ENCODE measurements at regions not wholly inside any gene's neighbourhood (a gene's known extent, or its start where the extent isn't known, plus 50 kb on each side); places are given as distances from the start of the nearest gene placed in this dataset.

GRCh38 chr2:226040344-226040900 lies 640.9 kb downstream of the NYAP2 start:
- WGBS: 87% methylated on average over 2 of the region's 2 CpGs
- H3K9ac ChIP-seq (ENCODE audit: low read depth in 1 of 2, low read length in 2 of 2): no peak overlapping the region
- H3K27ac ChIP-seq (ENCODE audit: low read depth in 1 of 2, low read length in 2 of 2): no peak overlapping the region
- no peaks in the 10 kb centered on the region for H3K27me3 ChIP-seq (ENCODE audit: control insufficient read depth in 4 of 4, insufficient read depth in 4 of 4, low read length in 3 of 4)
- no peaks in the 10 kb centered on the region for H3K4me1 ChIP-seq (ENCODE audit: control insufficient read depth in 4 of 4, insufficient read depth in 4 of 4, low read length in 3 of 4)
- H3K9me3 ChIP-seq (ENCODE audit: control insufficient read depth in 4 of 4, low read length in 3 of 4): no peaks in the 10 kb centered on the region
- H3K4me3 ChIP-seq (ENCODE audit: low read depth in 1 of 3, low read length in 3 of 3): no peak overlapping the region
- no peak for TF ChIP-seq RXRA (IDR thresholded peaks at IDR 0.05)
- TF ChIP-seq TAF1 (conservative IDR thresholded peaks at IDR 0.05): no peak
- no peak for TF ChIP-seq HNF4G (IDR thresholded peaks at IDR 0.05)
- no peak for TF ChIP-seq FOXA2 (IDR thresholded peaks at IDR 0.05)
- TF ChIP-seq NR2F2 (IDR thresholded peaks at IDR 0.05): no peak
- no peak for TF ChIP-seq RAD21 (IDR thresholded peaks at IDR 0.05)
- TF ChIP-seq, protein P1, sequence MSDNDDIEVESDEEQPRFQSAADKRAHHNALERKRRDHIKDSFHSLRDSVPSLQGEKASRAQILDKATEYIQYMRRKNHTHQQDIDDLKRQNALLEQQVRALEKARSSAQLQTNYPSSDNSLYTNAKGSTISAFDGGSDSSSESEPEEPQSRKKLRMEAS (IDR thresholded peaks at IDR 0.05): no peak
- no peak for TF ChIP-seq HNF4A (conservative IDR thresholded peaks at IDR 0.05)
- no peaks in the 10 kb centered on the region for H3K36me3 ChIP-seq (ENCODE audit: control insufficient read depth in 4 of 4, insufficient read depth in 3 of 4, low read depth in 1 of 4, low read length in 3 of 4)
- DNase-seq (ENCODE audit: low spot score): no peak

DNA sequence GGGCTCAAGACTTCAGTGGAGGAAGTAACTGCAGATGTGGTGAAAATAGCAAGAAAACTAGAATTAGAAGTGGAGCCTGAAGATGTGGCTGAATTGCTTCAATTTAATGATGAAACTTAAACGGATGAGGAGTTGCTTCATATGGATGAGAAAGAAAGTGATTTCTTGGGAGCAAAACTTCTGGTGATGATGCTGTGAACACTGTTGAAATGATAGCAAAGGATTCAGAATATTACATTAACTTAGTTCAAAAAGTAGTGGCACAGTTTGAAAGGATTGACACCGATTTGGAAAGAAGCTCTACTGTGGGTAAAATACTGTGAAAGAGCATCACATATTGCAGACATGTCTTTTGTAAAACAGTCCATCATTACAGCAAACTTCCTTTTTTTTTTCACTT lies 638.0 kb downstream of the NYAP2 start:
- Histone ChIP-seq H3K9me3 (ENCODE audit: control insufficient read depth in 4 of 4, low read length in 3 of 4) (no peaks in the 10 kb centered on the region), H3K27me3 (ENCODE audit: control insufficient read depth in 4 of 4, insufficient read depth in 4 of 4, low read length in 3 of 4) (no peaks in the 10 kb centered on the region), H3K4me1 (ENCODE audit: control insufficient read depth in 4 of 4, insufficient read depth in 4 of 4, low read length in 3 of 4) (no peaks in the 10 kb centered on the region), H3K4me3 (ENCODE audit: low read depth in 1 of 3, low read length in 3 of 3) (no peak overlapping the region), H3K36me3 (ENCODE audit: control insufficient read depth in 4 of 4, insufficient read depth in 3 of 4, low read depth in 1 of 4, low read length in 3 of 4) (no peaks in the 10 kb centered on the region), H3K9ac (ENCODE audit: low read depth in 1 of 2, low read length in 2 of 2) (no peak overlapping the region), H3K27ac (ENCODE audit: low read depth in 1 of 2, low read length in 2 of 2) (no peak overlapping the region)
- WGBS: 84% methylated on average over 2 of the region's 2 CpGs
- TF ChIP-seq EGR1 (IDR thresholded peaks at IDR 0.05; ENCODE audit: low read depth in 2 of 2): no peak
- TF ChIP-seq FOXA2 (IDR thresholded peaks at IDR 0.05): no peak
- TF ChIP-seq SP1 (IDR thresholded peaks at IDR 0.05): no peak
- TF ChIP-seq FOXA1 (IDR thresholded peaks at IDR 0.05): no peak
- TF ChIP-seq NR2F2 (IDR thresholded peaks at IDR 0.05): no peak
- TF ChIP-seq HNF4G (IDR thresholded peaks at IDR 0.05): no peak
- TF ChIP-seq HNF4A (conservative IDR thresholded peaks at IDR 0.05): no peak
- no peak for DNase-seq (ENCODE audit: low spot score)

DNA sequence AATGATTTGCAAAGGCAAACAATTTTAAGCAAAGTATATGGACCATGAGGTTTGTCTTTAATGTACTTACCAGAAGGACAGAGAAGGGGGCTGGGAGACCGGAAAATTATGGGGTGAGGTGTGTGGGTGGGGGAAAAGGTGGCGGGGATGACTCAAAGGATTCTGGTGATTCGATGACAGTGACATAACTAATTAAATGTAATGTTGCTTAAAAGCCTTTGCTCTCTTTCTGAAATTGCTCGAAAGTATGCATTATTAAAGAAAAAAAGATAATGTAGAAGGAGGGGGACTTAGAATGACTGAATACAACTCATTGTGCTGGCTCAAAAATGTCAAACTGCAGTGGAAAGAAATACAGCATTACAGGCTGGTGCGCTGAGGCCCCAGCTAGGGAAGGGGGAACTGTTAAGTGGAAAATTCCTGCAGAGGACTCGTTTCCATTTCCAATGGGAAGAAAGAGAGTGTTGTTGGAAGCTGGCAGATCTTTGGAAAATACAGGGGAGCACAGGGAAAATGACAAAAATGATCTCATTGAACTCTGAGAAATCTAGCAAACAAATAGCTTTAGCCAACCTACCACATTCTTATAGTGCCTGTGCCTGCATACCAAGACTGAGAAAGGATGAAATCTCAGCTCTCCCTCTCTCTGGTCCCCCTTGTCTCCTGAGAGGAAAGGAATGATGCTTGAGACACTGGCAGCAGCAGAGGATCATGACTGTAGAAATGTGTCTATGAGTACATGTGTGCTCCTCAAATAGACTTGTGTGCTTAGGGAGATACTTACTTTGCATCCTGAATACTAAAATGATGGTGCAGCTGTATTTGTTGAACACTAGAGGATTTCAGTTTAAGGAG lies 632.4 kb downstream of the NYAP2 start:
- Histone ChIP-seq H3K9ac (ENCODE audit: low read depth in 1 of 2, low read length in 2 of 2) (peak overlapping the region in 1 of 2 donors; percentile 16), H3K36me3 (ENCODE audit: control insufficient read depth in 4 of 4, insufficient read depth in 3 of 4, low read depth in 1 of 4, low read length in 3 of 4) (no peaks in the 10 kb centered on the region), H3K4me1 (ENCODE audit: control insufficient read depth in 4 of 4, insufficient read depth in 4 of 4, low read length in 3 of 4) (peaks cover 0 to 8% (median 2%) of the 10 kb centered on the region in 4 donors), H3K27me3 (ENCODE audit: control insufficient read depth in 4 of 4, insufficient read depth in 4 of 4, low read length in 3 of 4) (no peaks in the 10 kb centered on the region), H3K4me3 (ENCODE audit: low read depth in 1 of 3, low read length in 3 of 3) (peak overlapping the region in 2 of 3 donors; percentile 59 to 72), H3K9me3 (ENCODE audit: control insufficient read depth in 4 of 4, low read length in 3 of 4) (no peaks in the 10 kb centered on the region), H3K27ac (ENCODE audit: low read depth in 1 of 2, low read length in 2 of 2) (no peak overlapping the region)
- TF ChIP-seq JUND (IDR thresholded peaks at IDR 0.05) (no peak), RAD21 (IDR thresholded peaks at IDR 0.05) (no peak), FOXA2 (IDR thresholded peaks at IDR 0.05) (no peak), GABPA (IDR thresholded peaks at IDR 0.05 in 1 of 2, conservative IDR thresholded peaks at IDR 0.05 in 1 of 2) (no peak), ATF3 (IDR thresholded peaks at IDR 0.05) (no peak), NR2F2 (IDR thresholded peaks at IDR 0.05) (no peak), EGR1 (IDR thresholded peaks at IDR 0.05; ENCODE audit: low read depth in 2 of 2) (no peak), RXRA (IDR thresholded peaks at IDR 0.05) (no peak), HNF4A (conservative IDR thresholded peaks at IDR 0.05) (no peak), YY1 (IDR thresholded peaks at IDR 0.05) (no peak)
- TF ChIP-seq, protein P1 (IDR thresholded peaks at IDR 0.05): no peak
- WGBS: 38% methylated on average over 6 of the region's 6 CpGs
- DNase-seq (ENCODE audit: low spot score): no peak

Data from liver (tissue), 7 donors.